ENCODE measurements at regions not wholly inside any gene's neighbourhood (a gene's known extent, or its start where the extent isn't known, plus 50 kb on each side); places are given as distances from the start of the nearest gene placed in this dataset.

- intact Hi-C loops (cut with micrococcal nuclease; ENCODE audit: unreplicated experiment): no loop called here
- no peak overlapping the region for H3K27ac ChIP-seq (ENCODE audit: low read length)
- no TSS peak for BruUV-seq (replicated peaks)
Measured at GRCh38 chr5:98433673-98434072, 339.8 kb upstream of the RGMB start.

GRCh38 chr5:98436667-98437066 lies 336.8 kb upstream of the RGMB start:
- ChIA-PET CTCF (no interaction called here), POLR2A (no interaction called here)
- Histone ChIP-seq H3K36me3 (ENCODE audit: control insufficient read depth, insufficient read depth, low read length) (no peaks in the 10 kb centered on the region), H3K27ac (ENCODE audit: low read length) (no peak overlapping the region), H3K4me3 (ENCODE audit: low read depth in 2 of 2, low read length in 2 of 2) (no peak overlapping the region), H3K4me1 (ENCODE audit: control insufficient read depth, insufficient read depth, low read length) (no peaks in the 10 kb centered on the region), H3K27me3 (ENCODE audit: control insufficient read depth, insufficient read depth, low read length) (no peaks in the 10 kb centered on the region), H3K9me3 (ENCODE audit: control insufficient read depth, insufficient read depth, low read depth, low read length) (no peaks in the 10 kb centered on the region; the same call in 1 of the 2 replicates)
- ATAC-seq (no peak), DNase-seq (ENCODE audit: low read depth, low spot score) (no peak)
- BruUV-seq (replicated peaks): no TSS peak
- TF ChIP-seq SIN3A (IDR thresholded peaks at IDR 0.05; ENCODE audit: borderline replicate concordance, insufficient read depth, low read depth, low read length) (no peak), CTCF (IDR thresholded peaks at IDR 0.05) (no peak), TCF7L2 (IDR thresholded peaks at IDR 0.05; ENCODE audit: low read depth, low read length) (no peak), REST (IDR thresholded peaks at IDR 0.05; ENCODE audit: insufficient read depth in 1 of 2, low read depth in 2 of 2, low read length in 1 of 2) (no peak)
- in situ Hi-C loops (cut with HindIII; ENCODE audit: low pct_unique_long_range_greater_than_20kb, low sequenced_read_pairs): no loop called here
- intact Hi-C loops (cut with micrococcal nuclease; ENCODE audit: unreplicated experiment): no loop called here

More at GRCh38 chr5:98433673-98434072, 339.8 kb upstream of the RGMB start:
- H3K36me3 ChIP-seq (ENCODE audit: control insufficient read depth, insufficient read depth, low read length): no peaks in the 10 kb centered on the region
- in situ Hi-C loops (cut with HindIII; ENCODE audit: low pct_unique_long_range_greater_than_20kb, low sequenced_read_pairs): no loop called here
- CTCF ChIA-PET: no interaction called here
- DNase-seq (ENCODE audit: low read depth, low spot score): no peak
- TF ChIP-seq CTCF (IDR thresholded peaks at IDR 0.05): no peak
- no peak for TF ChIP-seq SIN3A (IDR thresholded peaks at IDR 0.05; ENCODE audit: borderline replicate concordance, insufficient read depth, low read depth, low read length)
- TF ChIP-seq REST (IDR thresholded peaks at IDR 0.05; ENCODE audit: insufficient read depth in 1 of 2, low read depth in 2 of 2, low read length in 1 of 2): no peak
- TF ChIP-seq POLR2AphosphoS5 (IDR thresholded peaks at IDR 0.05; ENCODE audit: low read depth, low read length): no peak
- TF ChIP-seq TCF7L2 (IDR thresholded peaks at IDR 0.05; ENCODE audit: low read depth, low read length): no peak
- ATAC-seq: no peak
- no peak overlapping the region for H3K4me3 ChIP-seq (ENCODE audit: low read depth in 2 of 2, low read length in 2 of 2)
- H3K9me3 ChIP-seq (ENCODE audit: control insufficient read depth, insufficient read depth, low read depth, low read length): no peaks in the 10 kb centered on the region; the same call in 1 of the 2 replicates
- POLR2A ChIA-PET: no interaction called here
- no peaks in the 10 kb centered on the region for H3K27me3 ChIP-seq (ENCODE audit: control insufficient read depth, insufficient read depth, low read length)
- H3K4me1 ChIP-seq (ENCODE audit: control insufficient read depth, insufficient read depth, low read length): no peaks in the 10 kb centered on the region
